Stimulated activated naive CD4-positive, alpha-beta T cell (primary cell): ENCODE measurements at regions not wholly inside any gene's neighbourhood (a gene's known extent, or its start where the extent isn't known, plus 50 kb on each side); places are given as distances from the start of the nearest gene placed in this dataset.

Source experiments
- DNase-seq, 6 experiments: peaks; one replicate each; lab custom pipeline; 2025; lab: John Stamatoyannopoulos, UW

GRCh38 chr18:75904416-75904815, 476.9 kb upstream of the SMIM21 start:
- no peak for DNase-seq

- DNase-seq = no peak
Observed at GRCh38 chr18:75898651-75899050, 471.1 kb upstream of the SMIM21 start.

- no peak for DNase-seq
Observed at GRCh38 chr18:75897386-75897785, 469.9 kb upstream of the SMIM21 start.

GRCh38 chr18:75896865-75897264, 469.4 kb upstream of the SMIM21 start:
- no peak for DNase-seq

GRCh38 chr18:75895135-75895534, 467.6 kb upstream of the SMIM21 start:
- no peak for DNase-seq

GRCh38 chr18:75884728-75885127, 457.2 kb upstream of the SMIM21 start:
- DNase-seq = no peak

GRCh38 chr18:75880925-75881504, 453.5 kb upstream of the SMIM21 start:
- DNase-seq = no peak

- DNase-seq = no peak
Observed at GRCh38 chr18:75880266-75880665, 452.8 kb upstream of the SMIM21 start.

GRCh38 chr18:75879196-75879595, 451.7 kb upstream of the SMIM21 start:
- no peak for DNase-seq

- DNase-seq = no peak
Observed at GRCh38 chr18:75875559-75875958, 448.1 kb upstream of the SMIM21 start.

- DNase-seq = no peak
Observed at GRCh38 chr18:75874401-75875089, 447.0 kb upstream of the SMIM21 start.

GRCh38 chr18:75871596-75871995, 444.1 kb upstream of the SMIM21 start:
- DNase-seq = no peak

- no peak for DNase-seq
Observed at GRCh38 chr18:75869162-75869561, 441.7 kb upstream of the SMIM21 start.

- DNase-seq = no peak
Observed at GRCh38 chr18:75868031-75868430, 440.5 kb upstream of the SMIM21 start.

- no peak for DNase-seq
Observed at GRCh38 chr18:75865639-75866038, 438.1 kb upstream of the SMIM21 start.

GRCh38 chr18:75864816-75865215, 437.3 kb upstream of the SMIM21 start:
- no peak for DNase-seq

- no peak for DNase-seq
Observed at GRCh38 chr18:75863696-75864095, 436.2 kb upstream of the SMIM21 start.

GRCh38 chr18:75862458-75862857, 435.0 kb upstream of the SMIM21 start:
- DNase-seq = no peak

- DNase-seq = no peak
Observed at GRCh38 chr18:75860166-75860565, 432.7 kb upstream of the SMIM21 start.

GRCh38 chr18:75859533-75859932, 432.0 kb upstream of the SMIM21 start:
- no peak for DNase-seq

- no peak for DNase-seq
Observed at GRCh38 chr18:75858754-75859153, 431.3 kb upstream of the SMIM21 start.

- no peak for DNase-seq
Observed at GRCh38 chr18:75857558-75857957, 430.1 kb upstream of the SMIM21 start.

GRCh38 chr18:75854808-75855207, 427.3 kb upstream of the SMIM21 start:
- DNase-seq = no peak

GRCh38 chr18:75854174-75854573, 426.7 kb upstream of the SMIM21 start:
- no peak for DNase-seq
